HCT116 (cell line): ENCODE measurements at regions not wholly inside any gene's neighbourhood (a gene's known extent, or its start where the extent isn't known, plus 50 kb on each side); places are given as distances from the start of the nearest gene placed in this dataset.
"Not testable (repeated sequence)": the region's sequence is repeated elsewhere in the genome, so short reads cannot be mapped to it uniquely, and the experiment has no call there.

ENCODE experiments used
- ATAC-seq: fragments of 200-7000 bp; cut with Tn5 transposase; 2 replicates; pipeline ENCODE4 v1.9.1; 2020; ENCODE audit warnings: mild to moderate bottlenecking, moderate library complexity
- BruUV-seq: library from RNA; stranded (reverse); fragments of 400-500 nt; replicated peaks from 2 replicates; lab custom pipeline; 2021; lab: Mats Ljungman, UMichigan
- CTCF ChIA-PET: fragments of 300-600 bp; sonication (Branson Sonifier 250); formaldehyde crosslinking; loops from one replicate; lab custom pipeline; 2021; ENCODE audit warnings: antibody characterized with exemption; lab: Charles Lee
- POLR2A ChIA-PET: fragments of 300-600, 350-600 bp; sonication (Branson Sonifier 250); formaldehyde crosslinking; loops from one replicate; lab custom pipeline; 2021; ENCODE audit warnings: antibody characterized with exemption; lab: Charles Lee
- RAD21 ChIA-PET, 2 experiments: fragments of 300-600 bp; sonication (Branson Sonifier 250); formaldehyde crosslinking; loops; one replicate each; lab custom pipeline; 2023; ENCODE audit warnings: low total read pairs in 2 of 2; ENCODE audit not compliant: uncharacterized antibody in 2 of 2, unreplicated experiment in 2 of 2, low non-redundant PET in 1 of 2; lab: Charles Lee
- DNase-seq: peaks from one replicate; pipeline ENCODE4 v3.0.0-alpha.2; 2010; ENCODE audit warnings: low read depth, low spot score
- H2AFZ ChIP-seq: fragments of 200-600 bp; shearing (Covaris generic), sonication (generic); 2 replicates; pipeline ENCODE4 v1.6.1; 2017; ENCODE audit warnings: low read depth, mixed run types, mixed read lengths, antibody characterized with exemption, low read length; ENCODE audit not compliant: poor library complexity, severe bottlenecking
- H3K27ac ChIP-seq: 2 replicates; pipeline ENCODE4 v1.5.1; 2012; ENCODE audit warnings: low read depth, low read length
- H3K27me3 ChIP-seq: fragments of 200-600 bp; sonication (generic); 2 replicates; pipeline ENCODE4 v1.6.1; 2016; ENCODE audit warnings: mixed run types, low read length, mixed read lengths; ENCODE audit not compliant: insufficient read depth
- H3K36me3 ChIP-seq, 2 experiments: fragments of 200-500 bp in 1 of 2; fragments of 200-600 bp in 1 of 2; sonication (Bioruptor generic) in 1 of 2; sonication (generic) in 1 of 2; 2 replicates each; pipeline versions ENCODE4 v1.5.1 to v1.6.1; 2014 to 2016; ENCODE audit warnings: low read length in 2 of 2, inconsistent platforms in 1 of 2, mixed read lengths in 1 of 2, mixed run types in 1 of 2; ENCODE audit not compliant: insufficient read depth in 2 of 2, control insufficient read depth in 1 of 2
- H3K4me1 ChIP-seq, 2 experiments: fragments of 200-600 bp in 1 of 2; sonication (generic) in 1 of 2; 2 replicates each; pipeline versions ENCODE4 v1.5.1 to v1.6.1; 2012 to 2017; ENCODE audit warnings: low read length in 2 of 2, inconsistent platforms in 1 of 2, mild to moderate bottlenecking in 1 of 2, mixed read lengths in 1 of 2, mixed run types in 1 of 2, moderate library complexity in 1 of 2; ENCODE audit not compliant: insufficient read depth in 2 of 2, control insufficient read depth in 1 of 2
- H3K4me2 ChIP-seq: fragments of 200-600 bp; sonication (generic); 2 replicates; pipeline ENCODE4 v1.6.1; 2017; ENCODE audit warnings: mixed run types, low read length, mixed read lengths
- H3K4me3 ChIP-seq, 2 experiments: fragments of 200-600 bp in 1 of 2; sonication (generic) in 1 of 2; replicated peaks in 1 of 2; 2 replicates each; pipeline ENCODE4 v1.5.1; 2011 to 2016; ENCODE audit warnings: low read length in 2 of 2, control low read depth in 1 of 2, low read depth in 1 of 2, mild to moderate bottlenecking in 1 of 2, mixed read lengths in 1 of 2, mixed run types in 1 of 2
- H3K79me2 ChIP-seq: fragments of 200-600 bp; sonication (generic); 2 replicates; pipeline ENCODE4 v1.6.1; 2017; ENCODE audit warnings: mild to moderate bottlenecking, mixed run types, low read length, moderate library complexity, mixed read lengths; ENCODE audit not compliant: insufficient read depth
- H3K9ac ChIP-seq: fragments of 200-600 bp; sonication (generic); 2 replicates; pipeline ENCODE4 v1.6.1; 2016; ENCODE audit warnings: low read length, mixed read lengths
- H3K9me2 ChIP-seq: fragments of 200-600 bp; sonication (generic), shearing (Covaris generic); 2 replicates; pipeline ENCODE4 v1.6.1; 2017; ENCODE audit warnings: mixed run types, mild to moderate bottlenecking, moderate library complexity; ENCODE audit not compliant: insufficient read depth
- H3K9me3 ChIP-seq, 2 experiments: fragments of 200-500 bp in 1 of 2; fragments of 200-600 bp in 1 of 2; sonication (Bioruptor generic) in 1 of 2; sonication (generic) in 1 of 2; 2 replicates each; pipeline ENCODE4 v1.6.1; 2014 to 2017; ENCODE audit warnings: low read length in 2 of 2, mixed read lengths in 2 of 2, inconsistent platforms in 1 of 2, low read depth in 1 of 2, mild to moderate bottlenecking in 1 of 2, mixed run types in 1 of 2, moderate library complexity in 1 of 2; ENCODE audit not compliant: control insufficient read depth in 1 of 2, insufficient read depth in 1 of 2
- H4K20me1 ChIP-seq: fragments of 200-600 bp; sonication (generic), shearing (Covaris generic); 2 replicates; pipeline ENCODE4 v1.6.1; 2017; ENCODE audit warnings: mixed run types, mild to moderate bottlenecking, moderate library complexity; ENCODE audit not compliant: insufficient read depth
- EGR1 ChIP-seq: IDR thresholded peaks from 2 replicates; pipeline ENCODE4 v1.6.1; 2012; ENCODE audit warnings: low read depth
- ELF1 ChIP-seq: IDR thresholded peaks from 2 replicates; pipeline ENCODE4 v1.6.1; 2012; ENCODE audit warnings: low read depth, borderline replicate concordance
- EZH2phosphoT487 ChIP-seq: fragments of 200-600 bp; IDR thresholded peaks from 2 replicates; pipeline ENCODE4 v1.6.1; 2018; ENCODE audit warnings: antibody characterized with exemption, borderline replicate concordance
- POLR2A ChIP-seq: IDR thresholded peaks from 2 replicates; pipeline ENCODE4 v1.7.0; 2011; ENCODE audit warnings: borderline replicate concordance; ENCODE audit not compliant: insufficient read depth, insufficient read length; ENCODE audit errors: extremely low read depth
- POLR2AphosphoS5 ChIP-seq: IDR thresholded peaks from 2 replicates; pipeline ENCODE4 v1.6.1; 2011; ENCODE audit warnings: mild to moderate bottlenecking, low read depth, low read length, moderate library complexity
- SIN3A ChIP-seq: IDR thresholded peaks from 2 replicates; pipeline ENCODE4 v1.6.1; 2012; ENCODE audit warnings: low read depth
- SP1 ChIP-seq: IDR thresholded peaks from 2 replicates; pipeline ENCODE4 v1.6.1; 2012; ENCODE audit warnings: low read depth
- SRF ChIP-seq: IDR thresholded peaks from 2 replicates; pipeline ENCODE4 v1.6.1; 2012; ENCODE audit warnings: low read depth
- YY1 ChIP-seq: IDR thresholded peaks from 2 replicates; pipeline ENCODE4 v1.6.1; 2011; ENCODE audit warnings: low read length, low read depth, moderate library complexity, mild to moderate bottlenecking; ENCODE audit not compliant: insufficient replicate concordance; ENCODE audit errors: extremely low read depth
- intact Hi-C: fragments of 100-400 bp; cut with micrococcal nuclease; formaldehyde crosslinking; loops from 2 replicates; pipeline ENCODE4 v1.10.0; 2022

DNA sequence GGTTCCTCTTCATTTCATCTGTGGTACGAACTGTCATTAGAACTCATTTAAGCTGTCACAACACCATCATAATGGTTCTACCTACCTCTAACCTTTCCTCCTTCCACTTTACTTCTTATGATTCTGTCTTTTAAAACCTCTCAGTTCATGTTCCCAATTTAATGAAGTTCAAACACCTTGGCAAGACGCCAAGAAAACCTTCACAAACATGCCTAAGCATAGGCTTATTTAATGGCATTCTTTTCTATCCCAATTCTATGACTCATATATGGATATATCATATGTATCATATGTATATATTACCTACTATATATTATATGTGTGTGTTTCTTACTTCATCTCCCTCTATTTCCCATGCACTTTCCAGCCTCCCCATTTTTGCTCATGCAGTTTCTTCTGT, 283.4 kb upstream of the TBX18 start:
- H3K79me2 ChIP-seq, result no peaks in the 10 kb centered on the region
- CTCF ChIA-PET, result no interaction called here
- BruUV-seq, result no TSS peak
- H3K27me3 ChIP-seq, result no peaks in the 10 kb centered on the region
- intact Hi-C loops, result no loop called here
- no peak overlapping the region for H3K4me3 ChIP-seq
- no peak for DNase-seq
- RAD21 ChIA-PET, result no interaction called here
- no peak overlapping the region for H3K27ac ChIP-seq
- POLR2A ChIA-PET, result no interaction called here
- H3K4me1 ChIP-seq, result no peaks in the 10 kb centered on the region
- no peak overlapping the region for H3K9ac ChIP-seq
- H4K20me1 ChIP-seq, result no peaks in the 10 kb centered on the region
- no peak for TF ChIP-seq POLR2A
- TF ChIP-seq POLR2AphosphoS5, result no peak
- TF ChIP-seq EZH2phosphoT487, result no peak
- TF ChIP-seq SP1, result no peak
- no peak for TF ChIP-seq SIN3A
- TF ChIP-seq EGR1, result no peak
- TF ChIP-seq ELF1, result no peak
- TF ChIP-seq SRF, result no peak
- TF ChIP-seq YY1, result no peak
- H3K36me3 ChIP-seq, result no peaks in the 10 kb centered on the region
- H3K9me3 ChIP-seq, result no peaks in the 10 kb centered on the region
- H3K9me2 ChIP-seq, result no peaks in the 10 kb centered on the region
- ATAC-seq, result no peak
- no peak overlapping the region for H3K4me2 ChIP-seq
- no peak overlapping the region for H2AFZ ChIP-seq

DNA sequence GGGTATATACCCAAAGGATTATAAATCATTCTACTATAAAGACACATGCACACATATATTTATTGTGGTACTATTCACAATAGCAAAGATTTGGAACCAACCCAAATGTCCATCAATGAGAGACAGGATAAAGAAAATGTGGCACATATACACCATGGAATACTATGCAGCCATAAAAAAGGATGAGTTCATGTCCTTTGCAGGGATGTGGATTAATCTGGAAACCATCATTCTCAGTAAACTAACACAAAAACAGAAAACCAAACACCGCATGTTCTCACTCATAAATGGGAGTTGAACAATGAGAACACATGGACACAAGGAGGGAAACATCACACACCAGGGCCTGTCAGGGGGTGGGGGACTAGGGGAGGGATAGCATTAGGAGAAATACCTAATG, 281.4 kb upstream of the TBX18 start:
- ATAC-seq, CTCF ChIA-PET, H3K9me2 ChIP-seq, H3K4me1 ChIP-seq, POLR2A ChIA-PET, H2AFZ ChIP-seq, H3K9ac ChIP-seq, H3K27ac ChIP-seq, H3K4me2 ChIP-seq, H4K20me1 ChIP-seq, intact Hi-C loops, H3K79me2 ChIP-seq, H3K27me3 ChIP-seq, H3K36me3 ChIP-seq, RAD21 ChIA-PET, H3K9me3 ChIP-seq, BruUV-seq, H3K4me3 ChIP-seq, DNase-seq: not testable (repeated sequence)
